MCF 10A (cell line): ENCODE measurements at regions not wholly inside any gene's neighbourhood (a gene's known extent, or its start where the extent isn't known, plus 50 kb on each side); places are given as distances from the start of the nearest gene placed in this dataset.

Experiments used
- BruUV-seq: library from RNA; stranded (reverse); fragments of 400-500 nt; replicated peaks from 2 replicates; lab custom pipeline; 2021; lab: Mats Ljungman, UMichigan
- CTCF ChIA-PET: fragments of 300-600 bp; sonication (Branson Sonifier 250); formaldehyde crosslinking; extraction: SDS; loops from one replicate; lab custom pipeline; 2021; ENCODE audit warnings: antibody characterized with exemption, inconsistent platforms; lab: Yijun Ruan, JAX
- POLR2A ChIA-PET: fragments of 300-600, 350-650 bp; sonication (Branson Sonifier 250); formaldehyde crosslinking; extraction: SDS; loops from one replicate; lab custom pipeline; 2020; ENCODE audit warnings: antibody characterized with exemption, inconsistent platforms; lab: Yijun Ruan, JAX
- DNase-seq: peaks from one replicate; pipeline ENCODE4 v3.0.0-alpha.2; 2018; ENCODE audit not compliant: unreplicated experiment
- H3K27ac Mint-ChIP-seq: one replicate; pipeline ENCODE4 v1.8.0; 2022; ENCODE audit warnings: mild to moderate bottlenecking, low read depth, mixed read lengths; ENCODE audit not compliant: unreplicated experiment
- H3K27me3 Mint-ChIP-seq: one replicate; pipeline ENCODE4 v1.8.0; 2022; ENCODE audit warnings: mixed read lengths; ENCODE audit not compliant: insufficient read depth, unreplicated experiment
- H3K36me3 Mint-ChIP-seq: one replicate; pipeline ENCODE4 v1.8.0; 2022; ENCODE audit warnings: mild to moderate bottlenecking, moderate library complexity, mixed read lengths; ENCODE audit not compliant: insufficient read depth, unreplicated experiment
- H3K4me1 Mint-ChIP-seq: one replicate; pipeline ENCODE4 v1.8.0; 2022; ENCODE audit warnings: mixed read lengths; ENCODE audit not compliant: insufficient read depth, unreplicated experiment
- H3K4me3 Mint-ChIP-seq: one replicate; pipeline ENCODE4 v1.8.0; 2022; ENCODE audit warnings: mild to moderate bottlenecking, moderate library complexity, mixed read lengths; ENCODE audit not compliant: unreplicated experiment
- H3K9me3 Mint-ChIP-seq: one replicate; pipeline ENCODE4 v1.8.0; 2022; ENCODE audit warnings: mixed read lengths; ENCODE audit not compliant: unreplicated experiment
- intact Hi-C: fragments of 100-400 bp; cut with micrococcal nuclease; formaldehyde crosslinking; loops from 2 replicates; pipeline ENCODE4 v1.14.1; 2022
- TF ChIP-seq, protein P1 (sequence below): fragments of 200-600 bp; IDR thresholded peaks from one replicate; pipeline ENCODE4 v1.8.0; 2022; ENCODE audit warnings: antibody characterized with exemption, mild to moderate bottlenecking; ENCODE audit not compliant: unreplicated experiment

DNA sequence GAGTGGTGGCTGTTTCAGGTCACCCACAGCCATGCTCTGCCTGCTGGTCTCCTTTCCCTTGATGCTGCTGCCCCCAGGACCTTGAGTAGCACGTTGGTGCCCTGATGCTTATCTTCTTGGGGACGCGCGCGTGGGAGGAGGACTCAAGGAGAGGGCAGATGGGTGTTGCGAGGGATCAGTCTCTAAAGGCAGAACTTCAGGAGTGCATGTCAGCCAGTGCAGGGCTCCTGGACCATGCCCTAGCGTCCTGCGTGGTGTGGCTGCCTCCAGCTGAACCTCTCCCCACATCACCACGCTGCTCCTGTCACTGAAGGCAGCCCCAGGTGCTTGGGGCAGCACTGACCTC lies 62.5 kb upstream of the GLI2 start:
- ChIA-PET CTCF (interaction anchor here (0.8 to 2.7 kb wide), 2 partner anchors 360 to 404 kb away, joined by 3 to 6 read pairs; no protein-coding TSS in a partner anchor), POLR2A (no interaction called here)
- no TSS peak for BruUV-seq
- DNase-seq: no peak
- H3K27ac Mint-ChIP-seq: no peak overlapping the region
- no peaks in the 10 kb centered on the region for H3K4me1 Mint-ChIP-seq
- no peak overlapping the region for H3K4me3 Mint-ChIP-seq
- intact Hi-C loops: loop anchor here (10.0 kb wide), 1 partner anchor 358 kb away; no protein-coding TSS in a partner anchor
- H3K9me3 Mint-ChIP-seq: peaks cover 3% of the 10 kb centered on the region
- peaks cover 9% of the 10 kb centered on the region for H3K27me3 Mint-ChIP-seq
- TF ChIP-seq, protein P1, sequence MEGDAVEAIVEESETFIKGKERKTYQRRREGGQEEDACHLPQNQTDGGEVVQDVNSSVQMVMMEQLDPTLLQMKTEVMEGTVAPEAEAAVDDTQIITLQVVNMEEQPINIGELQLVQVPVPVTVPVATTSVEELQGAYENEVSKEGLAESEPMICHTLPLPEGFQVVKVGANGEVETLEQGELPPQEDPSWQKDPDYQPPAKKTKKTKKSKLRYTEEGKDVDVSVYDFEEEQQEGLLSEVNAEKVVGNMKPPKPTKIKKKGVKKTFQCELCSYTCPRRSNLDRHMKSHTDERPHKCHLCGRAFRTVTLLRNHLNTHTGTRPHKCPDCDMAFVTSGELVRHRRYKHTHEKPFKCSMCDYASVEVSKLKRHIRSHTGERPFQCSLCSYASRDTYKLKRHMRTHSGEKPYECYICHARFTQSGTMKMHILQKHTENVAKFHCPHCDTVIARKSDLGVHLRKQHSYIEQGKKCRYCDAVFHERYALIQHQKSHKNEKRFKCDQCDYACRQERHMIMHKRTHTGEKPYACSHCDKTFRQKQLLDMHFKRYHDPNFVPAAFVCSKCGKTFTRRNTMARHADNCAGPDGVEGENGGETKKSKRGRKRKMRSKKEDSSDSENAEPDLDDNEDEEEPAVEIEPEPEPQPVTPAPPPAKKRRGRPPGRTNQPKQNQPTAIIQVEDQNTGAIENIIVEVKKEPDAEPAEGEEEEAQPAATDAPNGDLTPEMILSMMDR: no peak
- no peaks in the 10 kb centered on the region for H3K36me3 Mint-ChIP-seq

DNA sequence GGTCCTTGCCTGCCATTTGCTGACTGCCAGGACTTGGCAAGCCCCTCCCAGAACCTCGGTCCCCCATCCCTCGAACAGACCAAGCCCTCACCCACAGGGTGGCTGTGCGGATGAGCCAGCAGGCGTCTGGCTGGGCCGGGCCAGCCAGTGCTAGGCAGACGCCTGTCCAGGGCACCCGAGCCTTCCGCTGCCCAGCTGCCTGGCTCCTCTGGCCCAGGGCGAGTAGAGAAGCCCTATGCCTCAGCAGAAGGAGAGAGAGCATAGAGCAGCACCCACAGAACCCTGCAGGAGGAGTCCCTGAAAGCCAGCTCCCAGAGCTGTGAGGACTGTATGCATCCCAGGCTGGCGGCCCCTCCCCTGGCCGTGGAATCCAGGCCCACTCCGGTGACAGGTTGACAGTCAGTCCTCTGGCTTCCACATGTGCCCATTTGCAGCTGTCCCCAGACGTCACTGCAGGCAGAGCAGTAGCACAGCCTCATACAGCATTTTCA lies 62.1 kb upstream of the GLI2 start:
- H3K4me1 Mint-ChIP-seq: no peaks in the 10 kb centered on the region
- TF ChIP-seq, protein P1: no peak
- DNase-seq: no peak
- no peaks in the 10 kb centered on the region for H3K9me3 Mint-ChIP-seq
- no peak overlapping the region for H3K27ac Mint-ChIP-seq
- intact Hi-C loops: loop anchor here (10.0 kb wide), 1 partner anchor 359 kb away; no protein-coding TSS in a partner anchor
- no TSS peak for BruUV-seq
- H3K36me3 Mint-ChIP-seq: no peaks in the 10 kb centered on the region
- H3K27me3 Mint-ChIP-seq: peaks cover 9% of the 10 kb centered on the region
- CTCF ChIA-PET: interaction anchor here (0.6 to 0.8 kb wide), 2 partner anchors 71 to 404 kb away, joined by 3 read pairs; no protein-coding TSS in a partner anchor
- no peak overlapping the region for H3K4me3 Mint-ChIP-seq
- POLR2A ChIA-PET: no interaction called here

DNA sequence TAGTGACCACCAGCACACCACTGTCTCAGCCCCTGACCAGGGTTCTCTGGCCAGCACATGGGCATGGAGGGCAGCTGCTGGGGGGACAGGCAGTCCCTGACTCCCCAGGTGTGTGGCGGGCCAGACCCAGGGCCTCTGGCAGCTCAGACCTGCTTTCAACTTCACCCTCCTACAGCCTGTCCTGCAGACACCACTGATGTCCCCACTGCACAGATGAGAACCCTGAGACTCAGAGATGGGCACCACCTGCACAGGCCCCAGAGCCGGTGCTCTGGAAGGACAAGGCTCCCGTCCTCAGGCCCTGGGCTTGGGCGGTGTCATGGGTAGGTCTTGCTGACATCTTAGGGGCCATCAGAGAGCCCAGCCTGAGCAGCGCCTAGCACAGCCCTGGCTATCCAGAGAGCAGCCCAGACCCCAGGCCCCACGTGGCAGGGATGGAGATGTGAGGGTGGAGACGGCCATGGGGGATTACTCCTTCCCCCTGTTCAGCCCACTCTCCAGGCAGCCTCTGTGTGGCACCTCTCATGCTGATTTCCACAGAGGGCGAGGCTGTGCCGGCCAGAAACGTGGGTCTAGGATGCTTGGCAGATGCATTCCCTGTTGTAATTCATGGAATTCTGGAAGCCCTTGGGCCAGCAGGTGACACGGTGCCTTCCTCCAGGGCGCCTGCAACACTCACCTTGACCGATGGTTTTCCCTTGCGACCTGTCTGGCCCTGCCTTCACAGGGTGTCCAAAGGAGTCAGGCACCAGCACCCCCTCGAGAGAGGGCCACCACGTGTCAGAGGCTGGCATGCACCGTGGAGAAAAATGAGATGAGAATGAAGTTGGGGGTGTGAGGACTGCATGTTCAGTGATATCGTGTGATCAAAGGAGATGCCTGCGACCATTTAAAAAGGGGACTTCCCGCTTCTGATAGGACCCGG lies 61.2 kb upstream of the GLI2 start:
- BruUV-seq: no TSS peak
- no peak for DNase-seq
- intact Hi-C loops: loop anchor here (5.0 to 10.0 kb wide), 2 partner anchors 152 to 360 kb away; no protein-coding TSS in a partner anchor
- no peaks in the 10 kb centered on the region for H3K9me3 Mint-ChIP-seq
- H3K27ac Mint-ChIP-seq: no peak overlapping the region
- CTCF ChIA-PET: interaction anchor here (0.6 to 1.9 kb wide), 18 partner anchors 12 to 1254 kb away, joined by 3 to 11 read pairs (median 3); no protein-coding TSS in a partner anchor
- H3K27me3 Mint-ChIP-seq: peaks cover 9% of the 10 kb centered on the region
- POLR2A ChIA-PET: no interaction called here
- no peaks in the 10 kb centered on the region for H3K36me3 Mint-ChIP-seq
- TF ChIP-seq, protein P1: no peak
- no peaks in the 10 kb centered on the region for H3K4me1 Mint-ChIP-seq
- H3K4me3 Mint-ChIP-seq: no peak overlapping the region
